ENCODE measurements at regions not wholly inside any gene's neighbourhood (a gene's known extent, or its start where the extent isn't known, plus 50 kb on each side); places are given as distances from the start of the nearest gene placed in this dataset.
"Not testable (repeated sequence)": the region's sequence is repeated elsewhere in the genome, so short reads cannot be mapped to it uniquely, and the experiment has no call there.

GRCh38 chr17:64723781-64724180, 61.7 kb upstream of the SMURF2 start:
- TF ChIP-seq CTCF (IDR thresholded peaks at IDR 0.05; ENCODE audit: low read depth, low read length): no peak
- H3K4me3 ChIP-seq (ENCODE audit: low read depth, low read length): no peak overlapping the region

DNA sequence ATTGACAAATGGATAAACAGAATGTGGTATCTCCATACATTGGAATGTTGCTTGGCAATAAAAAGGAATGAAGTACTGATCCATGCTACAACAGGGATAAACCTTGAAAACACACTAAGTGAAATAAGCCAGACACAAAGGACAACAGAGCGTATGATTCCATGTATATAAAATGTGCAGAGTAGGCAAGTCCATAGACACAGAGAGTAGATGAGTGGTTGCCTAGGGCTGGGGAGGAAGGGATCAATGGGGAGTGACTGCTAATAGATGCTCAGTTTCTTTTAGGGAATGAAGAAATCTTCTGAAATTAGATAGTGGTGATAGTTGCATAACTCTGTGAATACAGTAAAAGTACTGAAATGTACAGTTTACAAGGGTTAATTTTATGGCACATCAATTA, 59.4 kb upstream of the SMURF2 start:
- H3K4me3 ChIP-seq (ENCODE audit: low read depth, low read length): not testable (repeated sequence)

- not testable (repeated sequence) for H3K4me3 ChIP-seq (ENCODE audit: low read depth, low read length)
Measured at GRCh38 chr17:64720253-64720652, 58.1 kb upstream of the SMURF2 start.

DNA sequence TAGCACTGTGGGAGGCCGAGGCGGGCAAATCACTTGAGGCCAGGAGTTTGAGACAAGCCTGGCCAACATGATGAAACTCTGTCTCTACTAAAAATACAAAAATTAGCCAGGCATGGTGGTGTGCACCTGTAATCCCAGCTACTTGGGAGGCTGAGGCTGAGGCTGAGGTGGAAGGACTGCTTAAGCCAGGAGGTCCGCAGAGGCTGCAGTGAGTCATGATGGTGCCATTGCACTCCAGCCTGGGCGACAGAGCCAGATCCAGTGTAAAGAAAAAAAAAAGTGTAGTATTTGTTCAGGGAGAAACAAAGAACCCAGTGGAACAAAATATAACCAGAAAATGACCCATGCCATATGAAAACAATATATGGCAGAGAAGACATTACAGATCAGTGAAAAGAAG, 57.4 kb upstream of the SMURF2 start:
- H3K4me3 ChIP-seq (ENCODE audit: low read depth, low read length): not testable (repeated sequence)

DNA sequence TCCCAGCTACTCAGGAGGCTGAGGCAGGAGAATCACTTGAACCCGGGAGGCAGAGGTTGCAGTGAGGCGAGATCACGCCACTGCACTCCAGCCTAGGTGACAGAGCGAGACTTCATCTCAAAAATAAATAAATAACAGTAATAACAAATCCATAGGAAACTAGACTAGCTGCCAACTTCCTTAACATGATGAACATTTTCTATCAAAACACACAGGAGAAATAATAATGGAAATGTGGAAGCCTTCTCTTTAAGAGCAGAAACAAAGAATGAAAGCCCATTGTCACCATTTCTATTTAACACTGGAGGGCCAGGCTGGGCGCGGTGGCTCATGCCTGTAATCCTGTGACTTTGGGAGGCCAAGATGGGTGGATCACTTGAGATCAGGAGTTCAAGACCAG, 56.7 kb upstream of the SMURF2 start:
- not testable (repeated sequence) for H3K4me3 ChIP-seq (ENCODE audit: low read depth, low read length)

DNA sequence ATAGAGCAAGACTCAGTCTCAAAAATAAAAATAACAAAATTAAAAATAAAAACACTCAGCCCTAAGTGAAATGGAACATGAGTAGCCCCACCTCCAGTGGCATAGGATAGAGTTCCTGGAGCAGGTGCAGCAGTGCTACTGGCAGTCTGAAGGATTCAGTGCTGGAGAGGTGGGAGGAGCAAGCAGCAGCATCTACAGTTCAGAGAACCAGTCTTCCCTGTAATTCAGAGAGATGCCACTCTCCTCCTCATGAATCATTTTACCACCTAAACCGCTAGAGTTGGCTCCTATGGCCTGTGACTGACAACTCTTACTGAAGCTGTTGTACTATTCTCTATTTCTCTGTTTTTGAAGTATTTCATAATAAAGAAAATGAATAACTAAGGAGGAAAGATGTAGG, 56.0 kb upstream of the SMURF2 start:
- TF ChIP-seq CTCF (IDR thresholded peaks at IDR 0.05; ENCODE audit: low read depth, low read length): no peak
- H3K4me3 ChIP-seq (ENCODE audit: low read depth, low read length): no peak overlapping the region

- H3K4me3 ChIP-seq (ENCODE audit: low read depth, low read length): not testable (repeated sequence)
Measured at GRCh38 chr17:64716496-64716895, 54.4 kb upstream of the SMURF2 start.

- H3K4me3 ChIP-seq (ENCODE audit: low read depth, low read length): not testable (repeated sequence)
Measured at GRCh38 chr17:64713786-64714185, 51.7 kb upstream of the SMURF2 start.

- H3K4me3 ChIP-seq (ENCODE audit: low read depth, low read length): not testable (repeated sequence)
Measured at GRCh38 chr17:64712557-64713351, 50.6 kb upstream of the SMURF2 start.
